GM21526 (cell line): ENCODE measurements at regions not wholly inside any gene's neighbourhood (a gene's known extent, or its start where the extent isn't known, plus 50 kb on each side); places are given as distances from the start of the nearest gene placed in this dataset.
"Not testable (repeated sequence)": the region's sequence is repeated elsewhere in the genome, so short reads cannot be mapped to it uniquely, and the experiment has no call there.

Source experiments
- ATAC-seq: cut with Tn5 transposase; IDR thresholded peaks from one replicate; pipeline ENCODE4 v1.9.1; 2021; ENCODE audit warnings: moderate library complexity; ENCODE audit not compliant: unreplicated experiment, low FRiP score

- not testable (repeated sequence) for ATAC-seq
These were observed 184.2 kb upstream of the FAM241A start for GRCh38 chr4:111961026-111961425.

- no peak for ATAC-seq
These were observed 183.4 kb upstream of the FAM241A start for GRCh38 chr4:111961809-111962208.

GRCh38 chr4:111963158-111963700, 182.0 kb upstream of the FAM241A start:
- ATAC-seq, result no peak

- no peak for ATAC-seq
These were observed 167.8 kb upstream of the FAM241A start for GRCh38 chr4:111977419-111977965.

- no peak for ATAC-seq
These were observed 165.3 kb upstream of the FAM241A start for GRCh38 chr4:111979921-111980320.

- ATAC-seq, result no peak
These were observed 163.2 kb upstream of the FAM241A start for GRCh38 chr4:111982089-111982488.

GRCh38 chr4:111984169-111984819, 161.0 kb upstream of the FAM241A start:
- no peak for ATAC-seq

GRCh38 chr4:111985426-111985825, 159.8 kb upstream of the FAM241A start:
- ATAC-seq, result no peak

- no peak for ATAC-seq
These were observed 159.2 kb upstream of the FAM241A start for GRCh38 chr4:111986095-111986494.

- ATAC-seq, result no peak
These were observed 156.7 kb upstream of the FAM241A start for GRCh38 chr4:111988514-111988913.

GRCh38 chr4:111989817-111990216, 155.4 kb upstream of the FAM241A start:
- no peak for ATAC-seq

- ATAC-seq, result peak; percentile 98
These were observed 154.1 kb upstream of the FAM241A start for GRCh38 chr4:111991163-111991562.

GRCh38 chr4:111991797-111992196, 153.5 kb upstream of the FAM241A start:
- peak; percentile 5 for ATAC-seq

GRCh38 chr4:111992351-111993168, 152.7 kb upstream of the FAM241A start:
- no peak for ATAC-seq

GRCh38 chr4:111994392-111994791, 150.9 kb upstream of the FAM241A start:
- ATAC-seq, result no peak

- no peak for ATAC-seq
These were observed 147.5 kb upstream of the FAM241A start for GRCh38 chr4:111997785-111998184.

GRCh38 chr4:111999801-112000200, 145.5 kb upstream of the FAM241A start:
- ATAC-seq, result no peak

- ATAC-seq, result no peak
These were observed 144.2 kb upstream of the FAM241A start for GRCh38 chr4:112001041-112001440.

GRCh38 chr4:112002248-112002661, 143.0 kb upstream of the FAM241A start:
- ATAC-seq, result no peak

- ATAC-seq, result no peak
These were observed 141.9 kb upstream of the FAM241A start for GRCh38 chr4:112003231-112003907.

- ATAC-seq, result no peak
These were observed 140.2 kb upstream of the FAM241A start for GRCh38 chr4:112005027-112005426.
